Neural cell (in vitro differentiated cells): ENCODE measurements at regions not wholly inside any gene's neighbourhood (a gene's known extent, or its start where the extent isn't known, plus 50 kb on each side); places are given as distances from the start of the nearest gene placed in this dataset.

Source experiments
- EP300 ChIP-seq: fragments of 450-650 bp; conservative IDR thresholded peaks from 2 replicates; pipeline ENCODE4 v1.6.1; 2014; ENCODE audit warnings: antibody characterized with exemption, mild to moderate bottlenecking, moderate library complexity; ENCODE audit not compliant: poor library complexity, severe bottlenecking
- EZH2 ChIP-seq: fragments of 200-600, 300-800 bp; shearing (Covaris generic), sonication (generic); IDR thresholded peaks from 2 replicates; pipeline ENCODE4 v1.6.1; 2014; ENCODE audit warnings: antibody characterized with exemption, low read length, borderline replicate concordance, mild to moderate bottlenecking; ENCODE audit not compliant: insufficient read depth, poor library complexity, severe bottlenecking
- MXI1 ChIP-seq: fragments of 450-650 bp; conservative IDR thresholded peaks from 2 replicates; pipeline ENCODE4 v1.6.1; 2014; ENCODE audit warnings: antibody characterized with exemption, mild to moderate bottlenecking; ENCODE audit not compliant: poor library complexity, severe bottlenecking
- POLR2AphosphoS5 ChIP-seq: IDR thresholded peaks from 2 replicates; pipeline ENCODE4 v1.6.1; 2012
- RAD21 ChIP-seq: fragments of 450-650 bp; conservative IDR thresholded peaks from 2 replicates; pipeline ENCODE4 v1.6.1; 2014; ENCODE audit warnings: antibody characterized with exemption, mild to moderate bottlenecking, moderate library complexity
- TAF1 ChIP-seq: IDR thresholded peaks from 2 replicates; pipeline ENCODE4 v1.6.1; 2012; ENCODE audit warnings: low read depth
- TF ChIP-seq, protein P1 (sequence below): fragments of 450-650 bp; IDR thresholded peaks from 2 replicates; pipeline ENCODE4 v1.5.1; 2014; ENCODE audit warnings: antibody characterized with exemption, mild to moderate bottlenecking, moderate library complexity; ENCODE audit not compliant: poor library complexity, severe bottlenecking

DNA sequence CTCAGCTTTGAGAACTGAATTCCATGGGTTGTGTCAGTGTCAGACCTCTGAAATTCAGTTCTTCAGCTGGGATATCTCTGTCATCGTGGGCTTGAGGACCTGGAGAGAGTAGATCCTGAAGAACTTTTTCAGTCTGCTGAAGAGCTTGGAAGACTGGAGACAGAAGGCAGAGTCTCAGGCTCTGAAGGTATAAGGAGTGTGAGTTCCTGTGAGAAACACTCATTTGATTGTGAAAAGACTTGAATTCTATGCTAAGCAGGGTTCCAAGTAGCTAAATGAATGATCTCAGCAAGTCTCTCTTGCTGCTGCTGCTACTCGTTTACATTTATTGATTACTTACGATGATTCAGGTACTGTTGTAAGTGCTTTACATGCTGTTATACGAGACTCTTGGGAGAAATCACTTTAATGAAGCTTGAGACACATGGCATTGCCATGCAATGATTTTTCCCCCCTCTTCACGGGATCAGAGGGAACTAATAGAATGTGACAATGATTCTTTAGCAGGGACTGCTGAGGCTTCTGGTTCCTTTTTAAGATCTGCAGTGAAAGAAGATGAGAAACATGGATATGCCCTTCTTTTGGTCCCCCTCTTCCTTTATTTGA, 63.8 kb downstream of the PTTG1 start:
- TF ChIP-seq, protein P1, sequence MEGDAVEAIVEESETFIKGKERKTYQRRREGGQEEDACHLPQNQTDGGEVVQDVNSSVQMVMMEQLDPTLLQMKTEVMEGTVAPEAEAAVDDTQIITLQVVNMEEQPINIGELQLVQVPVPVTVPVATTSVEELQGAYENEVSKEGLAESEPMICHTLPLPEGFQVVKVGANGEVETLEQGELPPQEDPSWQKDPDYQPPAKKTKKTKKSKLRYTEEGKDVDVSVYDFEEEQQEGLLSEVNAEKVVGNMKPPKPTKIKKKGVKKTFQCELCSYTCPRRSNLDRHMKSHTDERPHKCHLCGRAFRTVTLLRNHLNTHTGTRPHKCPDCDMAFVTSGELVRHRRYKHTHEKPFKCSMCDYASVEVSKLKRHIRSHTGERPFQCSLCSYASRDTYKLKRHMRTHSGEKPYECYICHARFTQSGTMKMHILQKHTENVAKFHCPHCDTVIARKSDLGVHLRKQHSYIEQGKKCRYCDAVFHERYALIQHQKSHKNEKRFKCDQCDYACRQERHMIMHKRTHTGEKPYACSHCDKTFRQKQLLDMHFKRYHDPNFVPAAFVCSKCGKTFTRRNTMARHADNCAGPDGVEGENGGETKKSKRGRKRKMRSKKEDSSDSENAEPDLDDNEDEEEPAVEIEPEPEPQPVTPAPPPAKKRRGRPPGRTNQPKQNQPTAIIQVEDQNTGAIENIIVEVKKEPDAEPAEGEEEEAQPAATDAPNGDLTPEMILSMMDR: no peak
- TF ChIP-seq EZH2: no peak
- no peak for TF ChIP-seq MXI1
- TF ChIP-seq EP300: no peak
- TF ChIP-seq TAF1: no peak
- TF ChIP-seq RAD21: no peak
- TF ChIP-seq POLR2AphosphoS5: no peak
